ENCODE measurements at regions not wholly inside any gene's neighbourhood (a gene's known extent, or its start where the extent isn't known, plus 50 kb on each side); places are given as distances from the start of the nearest gene placed in this dataset.
"Not testable (repeated sequence)": the region's sequence is repeated elsewhere in the genome, so short reads cannot be mapped to it uniquely, and the experiment has no call there.

GRCh38 chr4:104581476-104581875 is 86.8 kb upstream of the CXXC4 start:
- not testable (repeated sequence) for TF ChIP-seq RARB, CSDC2, ZFP30, ZNF70 (CRISPR knock-in tag; IDR thresholded peaks at IDR 0.05)
- TF ChIP-seq, protein P1, sequence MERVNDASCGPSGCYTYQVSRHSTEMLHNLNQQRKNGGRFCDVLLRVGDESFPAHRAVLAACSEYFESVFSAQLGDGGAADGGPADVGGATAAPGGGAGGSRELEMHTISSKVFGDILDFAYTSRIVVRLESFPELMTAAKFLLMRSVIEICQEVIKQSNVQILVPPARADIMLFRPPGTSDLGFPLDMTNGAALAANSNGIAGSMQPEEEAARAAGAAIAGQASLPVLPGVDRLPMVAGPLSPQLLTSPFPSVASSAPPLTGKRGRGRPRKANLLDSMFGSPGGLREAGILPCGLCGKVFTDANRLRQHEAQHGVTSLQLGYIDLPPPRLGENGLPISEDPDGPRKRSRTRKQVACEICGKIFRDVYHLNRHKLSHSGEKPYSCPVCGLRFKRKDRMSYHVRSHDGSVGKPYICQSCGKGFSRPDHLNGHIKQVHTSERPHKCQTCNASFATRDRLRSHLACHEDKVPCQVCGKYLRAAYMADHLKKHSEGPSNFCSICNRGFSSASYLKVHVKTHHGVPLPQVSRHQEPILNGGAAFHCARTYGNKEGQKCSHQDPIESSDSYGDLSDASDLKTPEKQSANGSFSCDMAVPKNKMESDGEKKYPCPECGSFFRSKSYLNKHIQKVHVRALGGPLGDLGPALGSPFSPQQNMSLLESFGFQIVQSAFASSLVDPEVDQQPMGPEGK (CRISPR knock-in tag; IDR thresholded peaks at IDR 0.05; ENCODE audit: borderline replicate concordance), result not testable (repeated sequence)

Data from SK-N-SH treated with all-trans-retinoic acid at 6 μM for 48 hours (cell line).